WTC11 (cell line): ENCODE measurements at regions not wholly inside any gene's neighbourhood (a gene's known extent, or its start where the extent isn't known, plus 50 kb on each side); places are given as distances from the start of the nearest gene placed in this dataset.

Source experiments
- ATAC-seq: fragments of 200-7000 bp; cut with Tn5 transposase; 2 replicates; pipeline ENCODE4 v1.10.0; 2021; ENCODE audit warnings: mild to moderate bottlenecking, moderate library complexity
- CTCF ChIA-PET: fragments of 300-600 bp; sonication (Branson Sonifier 250); formaldehyde crosslinking; loops from one replicate; lab custom pipeline; 2021; ENCODE audit warnings: antibody characterized with exemption; lab: Charles Lee
- POLR2A ChIA-PET: fragments of 350-600 bp; sonication (Branson Sonifier 250); formaldehyde crosslinking; loops from one replicate; lab custom pipeline; 2021; ENCODE audit warnings: antibody characterized with exemption; lab: Charles Lee
- DNase-seq: peaks from one replicate; pipeline ENCODE4 v3.0.0; 2021; ENCODE audit warnings: low spot score
- H3K27ac Mint-ChIP-seq: 2 replicates; pipeline ENCODE4 v1.8.0; 2021; ENCODE audit warnings: mixed read lengths
- H3K27me3 Mint-ChIP-seq: 2 replicates; pipeline ENCODE4 v1.8.0; 2021; ENCODE audit warnings: low read depth, mild to moderate bottlenecking, moderate library complexity, mixed read lengths
- H3K36me3 Mint-ChIP-seq: 2 replicates; pipeline ENCODE4 v1.8.0; 2021; ENCODE audit warnings: mixed read lengths
- H3K4me1 Mint-ChIP-seq: 2 replicates; pipeline ENCODE4 v1.8.0; 2022; ENCODE audit warnings: mixed read lengths
- H3K4me3 Mint-ChIP-seq: 2 replicates; pipeline ENCODE4 v1.8.0; 2021; ENCODE audit warnings: mild to moderate bottlenecking, moderate library complexity, mixed read lengths
- H3K9me3 Mint-ChIP-seq: 2 replicates; pipeline ENCODE4 v1.8.0; 2021; ENCODE audit warnings: mixed read lengths
- ATF1 ChIP-seq: sonication (generic); formaldehyde crosslinking; IDR thresholded peaks from 2 replicates; pipeline ENCODE4 v1.8.1; 2023; ENCODE audit warnings: mild to moderate bottlenecking, moderate library complexity, missing genetic modification reagents
- ESRRA ChIP-seq: sonication (generic); formaldehyde crosslinking; IDR thresholded peaks from 2 replicates; pipeline ENCODE4 v1.8.1; 2022; ENCODE audit warnings: mild to moderate bottlenecking, missing genetic modification reagents, borderline replicate concordance
- GABPB1 ChIP-seq: sonication (generic); formaldehyde crosslinking; IDR thresholded peaks from 2 replicates; pipeline ENCODE4 v1.8.1; 2023; ENCODE audit warnings: mild to moderate bottlenecking, missing genetic modification reagents
- HMGA2 ChIP-seq: fragments of 250-450 bp; sonication (Bioruptor Pico); IDR thresholded peaks from 2 replicates; pipeline ENCODE4 v1.4.0; 2021; ENCODE audit warnings: mild to moderate bottlenecking, moderate library complexity
- KAT7 ChIP-seq: sonication (generic); formaldehyde crosslinking; IDR thresholded peaks from 2 replicates; pipeline ENCODE4 v1.8.1; 2023; ENCODE audit warnings: missing genetic modification reagents, mild to moderate bottlenecking, borderline replicate concordance
- MYBL2 ChIP-seq: sonication (generic); formaldehyde crosslinking; IDR thresholded peaks from 2 replicates; pipeline ENCODE4 v1.8.1; 2023; ENCODE audit warnings: mild to moderate bottlenecking, moderate library complexity, missing genetic modification reagents
- NFATC4 ChIP-seq: fragments of 250-450 bp; sonication (Bioruptor Pico); IDR thresholded peaks from 2 replicates; pipeline ENCODE4 v1.9.0; 2021; ENCODE audit warnings: mild to moderate bottlenecking
- NFE2L1 ChIP-seq: sonication (generic); formaldehyde crosslinking; IDR thresholded peaks from 2 replicates; pipeline ENCODE4 v1.8.1; 2023; ENCODE audit warnings: missing genetic modification reagents
- NFYB ChIP-seq: sonication (generic); formaldehyde crosslinking; conservative IDR thresholded peaks from 2 replicates; pipeline ENCODE4 v1.8.0; 2022; ENCODE audit warnings: low read depth, missing genetic modification reagents
- OVOL2 ChIP-seq: fragments of 250-450 bp; sonication (Bioruptor Pico); IDR thresholded peaks from 2 replicates; pipeline ENCODE4 v1.9.0; 2021; ENCODE audit warnings: mild to moderate bottlenecking, borderline replicate concordance
- RELA ChIP-seq: sonication (generic); formaldehyde crosslinking; IDR thresholded peaks from 2 replicates; pipeline ENCODE4 v1.8.1; 2022; ENCODE audit warnings: missing genetic modification reagents, mild to moderate bottlenecking, borderline replicate concordance
- RORB ChIP-seq: fragments of 250-450 bp; sonication (Bioruptor Pico); IDR thresholded peaks from 2 replicates; pipeline ENCODE4 v1.9.0; 2021; ENCODE audit warnings: mild to moderate bottlenecking
- SMAD3 ChIP-seq: sonication (generic); formaldehyde crosslinking; IDR thresholded peaks from 2 replicates; pipeline ENCODE4 v1.8.0; 2022; ENCODE audit warnings: missing genetic modification reagents, mild to moderate bottlenecking, borderline replicate concordance
- SOX15 ChIP-seq: fragments of 250-450 bp; sonication (Bioruptor Pico); IDR thresholded peaks from 2 replicates; pipeline ENCODE4 v1.9.0; 2021; ENCODE audit warnings: mild to moderate bottlenecking
- TP53 ChIP-seq: sonication (generic); formaldehyde crosslinking; IDR thresholded peaks from 2 replicates; pipeline ENCODE4 v1.8.1; 2023; ENCODE audit warnings: mild to moderate bottlenecking, missing genetic modification reagents
- ZNF121 ChIP-seq: sonication (generic); formaldehyde crosslinking; IDR thresholded peaks from 2 replicates; pipeline ENCODE4 v1.8.0; 2023; ENCODE audit warnings: missing genetic modification reagents
- ZNF138 ChIP-seq: sonication (generic); formaldehyde crosslinking; conservative IDR thresholded peaks from 2 replicates; pipeline ENCODE4 v1.8.1; 2022; ENCODE audit warnings: mild to moderate bottlenecking, moderate library complexity, missing genetic modification reagents
- ZNF317 ChIP-seq: sonication (generic); formaldehyde crosslinking; IDR thresholded peaks from 2 replicates; pipeline ENCODE4 v1.8.1; 2023; ENCODE audit warnings: low read depth, mild to moderate bottlenecking, moderate library complexity, missing genetic modification reagents, borderline replicate concordance
- ZNF396 ChIP-seq: fragments of 250-450 bp; sonication (Bioruptor Pico); IDR thresholded peaks from 2 replicates; pipeline ENCODE4 v1.8.0; 2021; ENCODE audit warnings: mild to moderate bottlenecking, moderate library complexity, borderline replicate concordance
- ZNF671 ChIP-seq: fragments of 250-450 bp; sonication (Bioruptor Pico); IDR thresholded peaks from 2 replicates; pipeline ENCODE4 v1.8.0; 2021; ENCODE audit warnings: mild to moderate bottlenecking
- TF ChIP-seq, protein P1 (sequence below): fragments of 200-600 bp; IDR thresholded peaks from 2 replicates; pipeline ENCODE4 v1.8.0; 2022; ENCODE audit warnings: antibody characterized with exemption
- TF ChIP-seq, protein P2 (sequence below): sonication (generic); formaldehyde crosslinking; IDR thresholded peaks from 2 replicates; pipeline ENCODE4 v1.8.1; 2022; ENCODE audit warnings: missing genetic modification reagents, borderline replicate concordance
- TF ChIP-seq, protein P3 (sequence below): sonication (generic); formaldehyde crosslinking; conservative IDR thresholded peaks from 2 replicates; pipeline ENCODE4 v1.8.1; 2022; ENCODE audit warnings: mild to moderate bottlenecking, missing genetic modification reagents
- TF ChIP-seq, protein P4 (sequence below): sonication (generic); formaldehyde crosslinking; IDR thresholded peaks from 2 replicates; pipeline ENCODE4 v1.8.1; 2023; ENCODE audit warnings: mild to moderate bottlenecking, missing genetic modification reagents, moderate library complexity
- TF ChIP-seq, protein P5 (sequence below): sonication (generic); formaldehyde crosslinking; IDR thresholded peaks from 2 replicates; pipeline ENCODE4 v1.8.1; 2022; ENCODE audit warnings: low read depth, mild to moderate bottlenecking, moderate library complexity, missing genetic modification reagents, borderline replicate concordance
- TF ChIP-seq, protein P6 (sequence below): sonication (generic); formaldehyde crosslinking; IDR thresholded peaks from 2 replicates; pipeline ENCODE4 v1.8.0; 2023; ENCODE audit warnings: missing genetic modification reagents

DNA sequence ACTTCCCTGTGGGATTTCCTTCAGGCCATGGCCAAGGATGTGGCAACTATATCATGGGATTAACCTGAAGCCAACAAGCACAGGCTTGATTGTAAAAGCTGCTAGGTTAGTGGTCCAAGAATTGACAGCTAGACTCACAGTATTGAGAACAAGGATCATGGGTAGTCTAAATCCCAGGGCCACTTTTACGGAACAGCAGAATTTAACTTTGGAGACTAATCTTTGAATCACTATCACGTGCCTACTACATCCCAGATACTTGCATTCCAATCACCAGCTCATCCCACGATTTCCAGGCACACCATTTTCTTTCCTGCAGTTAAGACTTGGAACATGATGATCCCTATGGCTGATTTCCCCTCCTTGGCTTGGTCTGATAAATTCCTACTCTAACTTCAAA, 65.6 kb upstream of the ADO start:
- no peak for ATAC-seq
- Mint-ChIP-seq H3K4me1 (peaks cover 11% of the 10 kb centered on the region), H3K36me3 (no peaks in the 10 kb centered on the region), H3K27ac (no peak overlapping the region), H3K27me3 (no peaks in the 10 kb centered on the region), H3K4me3 (no peak overlapping the region), H3K9me3 (no peaks in the 10 kb centered on the region)
- ChIA-PET POLR2A (no interaction called here), CTCF (no interaction called here)
- TF ChIP-seq ZNF138, result no peak
- no peak for TF ChIP-seq SOX15 (CRISPR knock-in tag)
- TF ChIP-seq, protein P1, sequence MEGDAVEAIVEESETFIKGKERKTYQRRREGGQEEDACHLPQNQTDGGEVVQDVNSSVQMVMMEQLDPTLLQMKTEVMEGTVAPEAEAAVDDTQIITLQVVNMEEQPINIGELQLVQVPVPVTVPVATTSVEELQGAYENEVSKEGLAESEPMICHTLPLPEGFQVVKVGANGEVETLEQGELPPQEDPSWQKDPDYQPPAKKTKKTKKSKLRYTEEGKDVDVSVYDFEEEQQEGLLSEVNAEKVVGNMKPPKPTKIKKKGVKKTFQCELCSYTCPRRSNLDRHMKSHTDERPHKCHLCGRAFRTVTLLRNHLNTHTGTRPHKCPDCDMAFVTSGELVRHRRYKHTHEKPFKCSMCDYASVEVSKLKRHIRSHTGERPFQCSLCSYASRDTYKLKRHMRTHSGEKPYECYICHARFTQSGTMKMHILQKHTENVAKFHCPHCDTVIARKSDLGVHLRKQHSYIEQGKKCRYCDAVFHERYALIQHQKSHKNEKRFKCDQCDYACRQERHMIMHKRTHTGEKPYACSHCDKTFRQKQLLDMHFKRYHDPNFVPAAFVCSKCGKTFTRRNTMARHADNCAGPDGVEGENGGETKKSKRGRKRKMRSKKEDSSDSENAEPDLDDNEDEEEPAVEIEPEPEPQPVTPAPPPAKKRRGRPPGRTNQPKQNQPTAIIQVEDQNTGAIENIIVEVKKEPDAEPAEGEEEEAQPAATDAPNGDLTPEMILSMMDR, result no peak
- no peak for TF ChIP-seq SMAD3
- no peak for TF ChIP-seq ZNF396 (CRISPR knock-in tag)
- TF ChIP-seq, protein P2, sequence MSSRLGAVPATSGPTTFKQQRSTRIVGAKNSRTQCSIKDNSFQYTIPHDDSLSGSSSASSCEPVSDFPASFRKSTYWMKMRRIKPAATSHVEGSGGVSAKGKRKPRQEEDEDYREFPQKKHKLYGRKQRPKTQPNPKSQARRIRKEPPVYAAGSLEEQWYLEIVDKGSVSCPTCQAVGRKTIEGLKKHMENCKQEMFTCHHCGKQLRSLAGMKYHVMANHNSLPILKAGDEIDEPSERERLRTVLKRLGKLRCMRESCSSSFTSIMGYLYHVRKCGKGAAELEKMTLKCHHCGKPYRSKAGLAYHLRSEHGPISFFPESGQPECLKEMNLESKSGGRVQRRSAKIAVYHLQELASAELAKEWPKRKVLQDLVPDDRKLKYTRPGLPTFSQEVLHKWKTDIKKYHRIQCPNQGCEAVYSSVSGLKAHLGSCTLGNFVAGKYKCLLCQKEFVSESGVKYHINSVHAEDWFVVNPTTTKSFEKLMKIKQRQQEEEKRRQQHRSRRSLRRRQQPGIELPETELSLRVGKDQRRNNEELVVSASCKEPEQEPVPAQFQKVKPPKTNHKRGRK, result no peak
- no peak for TF ChIP-seq RORB (CRISPR knock-in tag)
- no peak for TF ChIP-seq KAT7 (CRISPR knock-in tag)
- no peak for TF ChIP-seq GABPB1 (CRISPR knock-in tag)
- TF ChIP-seq, protein P3, sequence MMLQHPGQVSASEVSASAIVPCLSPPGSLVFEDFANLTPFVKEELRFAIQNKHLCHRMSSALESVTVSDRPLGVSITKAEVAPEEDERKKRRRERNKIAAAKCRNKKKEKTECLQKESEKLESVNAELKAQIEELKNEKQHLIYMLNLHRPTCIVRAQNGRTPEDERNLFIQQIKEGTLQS (CRISPR knock-in tag), result no peak
- TF ChIP-seq, protein P4, sequence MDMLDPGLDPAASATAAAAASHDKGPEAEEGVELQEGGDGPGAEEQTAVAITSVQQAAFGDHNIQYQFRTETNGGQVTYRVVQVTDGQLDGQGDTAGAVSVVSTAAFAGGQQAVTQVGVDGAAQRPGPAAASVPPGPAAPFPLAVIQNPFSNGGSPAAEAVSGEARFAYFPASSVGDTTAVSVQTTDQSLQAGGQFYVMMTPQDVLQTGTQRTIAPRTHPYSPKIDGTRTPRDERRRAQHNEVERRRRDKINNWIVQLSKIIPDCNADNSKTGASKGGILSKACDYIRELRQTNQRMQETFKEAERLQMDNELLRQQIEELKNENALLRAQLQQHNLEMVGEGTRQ (CRISPR knock-in tag), result no peak
- TF ChIP-seq NFE2L1, result no peak
- TF ChIP-seq, protein P5, sequence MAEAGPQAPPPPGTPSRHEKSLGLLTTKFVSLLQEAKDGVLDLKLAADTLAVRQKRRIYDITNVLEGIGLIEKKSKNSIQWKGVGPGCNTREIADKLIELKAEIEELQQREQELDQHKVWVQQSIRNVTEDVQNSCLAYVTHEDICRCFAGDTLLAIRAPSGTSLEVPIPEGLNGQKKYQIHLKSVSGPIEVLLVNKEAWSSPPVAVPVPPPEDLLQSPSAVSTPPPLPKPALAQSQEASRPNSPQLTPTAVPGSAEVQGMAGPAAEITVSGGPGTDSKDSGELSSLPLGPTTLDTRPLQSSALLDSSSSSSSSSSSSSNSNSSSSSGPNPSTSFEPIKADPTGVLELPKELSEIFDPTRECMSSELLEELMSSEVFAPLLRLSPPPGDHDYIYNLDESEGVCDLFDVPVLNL (CRISPR knock-in tag), result no peak
- TF ChIP-seq OVOL2 (CRISPR knock-in tag), result no peak
- no peak for TF ChIP-seq NFYB
- TF ChIP-seq, protein P6, sequence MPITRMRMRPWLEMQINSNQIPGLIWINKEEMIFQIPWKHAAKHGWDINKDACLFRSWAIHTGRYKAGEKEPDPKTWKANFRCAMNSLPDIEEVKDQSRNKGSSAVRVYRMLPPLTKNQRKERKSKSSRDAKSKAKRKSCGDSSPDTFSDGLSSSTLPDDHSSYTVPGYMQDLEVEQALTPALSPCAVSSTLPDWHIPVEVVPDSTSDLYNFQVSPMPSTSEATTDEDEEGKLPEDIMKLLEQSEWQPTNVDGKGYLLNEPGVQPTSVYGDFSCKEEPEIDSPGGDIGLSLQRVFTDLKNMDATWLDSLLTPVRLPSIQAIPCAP (CRISPR knock-in tag), result no peak
- no peak for TF ChIP-seq TP53 (CRISPR knock-in tag)
- TF ChIP-seq RELA (CRISPR knock-in tag), result no peak
- DNase-seq, result no peak

DNA sequence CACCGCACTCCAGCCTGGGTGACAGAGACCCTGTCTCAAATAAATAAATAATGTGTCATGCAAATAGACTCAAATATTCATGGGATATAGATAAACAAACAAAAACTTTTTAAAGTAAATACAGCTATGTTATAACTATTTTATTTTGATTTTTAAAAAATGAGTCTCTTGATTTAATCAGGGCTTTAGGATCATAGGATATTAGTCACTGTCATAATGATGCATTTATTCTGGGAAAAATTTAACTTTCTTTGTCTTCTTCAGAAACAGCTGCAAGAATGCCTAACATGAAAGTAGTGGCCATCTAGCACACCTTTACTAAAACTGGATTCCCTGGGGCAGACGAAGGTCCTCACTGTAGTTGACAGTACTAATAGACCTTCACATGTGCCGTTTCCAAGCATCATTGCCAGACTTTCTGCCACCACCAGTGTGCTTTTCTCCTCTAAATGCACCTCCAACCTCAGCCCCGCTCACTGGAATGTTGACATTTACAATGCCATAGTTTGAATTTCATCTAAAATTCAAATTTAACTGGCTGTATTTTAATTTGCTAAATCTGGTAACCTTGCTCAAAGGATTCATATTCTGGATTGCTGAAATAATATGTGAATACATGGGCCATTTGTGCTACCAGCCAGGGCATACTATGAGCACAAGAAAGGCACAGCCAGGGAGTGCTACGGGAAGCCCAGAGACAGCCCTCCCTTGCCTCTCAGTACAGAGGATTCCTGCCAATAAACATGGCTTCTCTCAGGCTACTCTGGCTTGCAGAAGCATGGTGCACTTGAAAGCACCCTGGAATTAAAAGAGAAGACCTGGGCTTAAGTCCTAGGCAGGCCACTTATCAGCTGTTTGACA, 63.4 kb upstream of the ADO start:
- Mint-ChIP-seq H3K4me1 (peaks cover 11% of the 10 kb centered on the region), H3K27me3 (no peaks in the 10 kb centered on the region), H3K9me3 (no peaks in the 10 kb centered on the region), H3K27ac (no peak overlapping the region), H3K36me3 (no peaks in the 10 kb centered on the region)
- peak; percentile 50; the same call in 1 of the 2 replicates for ATAC-seq
- CTCF ChIA-PET, result interaction anchor here (1.5 kb wide), 1 partner anchor 147 kb away, joined by 3 read pairs; no protein-coding TSS in a partner anchor
- POLR2A ChIA-PET, result no interaction called here
- DNase-seq, result no peak
- TF ChIP-seq ATF1, result no peak
- TF ChIP-seq ESRRA (CRISPR knock-in tag), result no peak
- TF ChIP-seq HMGA2, result no peak
- no peak for TF ChIP-seq ZNF317 (CRISPR knock-in tag)
- no peak for TF ChIP-seq NFATC4
- no peak for TF ChIP-seq KAT7 (CRISPR knock-in tag)
- TF ChIP-seq ZNF671, result no peak
- TF ChIP-seq NFYB, result no peak
- TF ChIP-seq ZNF121, result no peak
- TF ChIP-seq MYBL2, result no peak
- TF ChIP-seq, all 79 proteins: peak for 0
- no peak overlapping the region for H3K4me3 Mint-ChIP-seq
